PC-3 (cell line): ENCODE measurements at regions not wholly inside any gene's neighbourhood (a gene's known extent, or its start where the extent isn't known, plus 50 kb on each side); places are given as distances from the start of the nearest gene placed in this dataset.

Source experiments
- CTCF ChIP-seq: fragments of 300-600 bp; sonication (generic); conservative IDR thresholded peaks from 2 replicates; pipeline ENCODE4 v1.5.1; 2017; ENCODE audit warnings: antibody characterized with exemption, low read depth, mild to moderate bottlenecking, low read length
- EZH2 ChIP-seq: fragments of 300-600 bp; sonication (generic); IDR thresholded peaks from one replicate; pipeline ENCODE4 v1.6.1; 2017; ENCODE audit warnings: antibody characterized with exemption, mild to moderate bottlenecking, low read length; ENCODE audit not compliant: unreplicated experiment

- TF ChIP-seq CTCF (no peak), EZH2 (no peak)
These were observed 141.8 kb upstream of the KLHL29 start for GRCh38 chr2:23243073-23243659.
